MG63 (cell line): ENCODE measurements at regions not wholly inside any gene's neighbourhood (a gene's known extent, or its start where the extent isn't known, plus 50 kb on each side); places are given as distances from the start of the nearest gene placed in this dataset.

Experiments used
- DNase-seq: peaks from one replicate; pipeline ENCODE4 v3.0.0-alpha.2; 2020
- H3K27me3 ChIP-seq: fragments of 250-450 bp; sonication (Bioruptor Pico); 2 replicates; pipeline ENCODE4 v1.5.1; 2020; ENCODE audit warnings: mild to moderate bottlenecking, moderate library complexity
- H3K36me3 ChIP-seq: fragments of 250-450 bp; sonication (Bioruptor Pico); 2 replicates; pipeline ENCODE4 v1.5.1; 2020; ENCODE audit warnings: mild to moderate bottlenecking, moderate library complexity
- H3K4me3 ChIP-seq: fragments of 250-450 bp; sonication (Bioruptor Pico); 2 replicates; pipeline ENCODE4 v1.5.1; 2020; ENCODE audit warnings: mild to moderate bottlenecking, moderate library complexity
- H3K9me3 ChIP-seq: fragments of 250-450 bp; sonication (Bioruptor Pico); 2 replicates; pipeline ENCODE4 v1.5.1; 2020; ENCODE audit warnings: mild to moderate bottlenecking, moderate library complexity

- H3K36me3 ChIP-seq, result no peaks in the 10 kb centered on the region
- DNase-seq, result no peak
- H3K9me3 ChIP-seq, result no peaks in the 10 kb centered on the region
- no peak overlapping the region for H3K4me3 ChIP-seq
- H3K27me3 ChIP-seq, result no peaks in the 10 kb centered on the region
Measured at GRCh38 chr10:132995909-132996602, 53.7 kb upstream of the CFAP46 start.

GRCh38 chr10:132994811-132995210, 52.4 kb upstream of the CFAP46 start:
- H3K27me3 ChIP-seq, result no peaks in the 10 kb centered on the region
- H3K36me3 ChIP-seq, result no peaks in the 10 kb centered on the region
- no peak for DNase-seq
- no peak overlapping the region for H3K4me3 ChIP-seq
- no peaks in the 10 kb centered on the region for H3K9me3 ChIP-seq

GRCh38 chr10:132994185-132994796, 51.9 kb upstream of the CFAP46 start:
- H3K4me3 ChIP-seq, result no peak overlapping the region

GRCh38 chr10:132993271-132994184, 51.2 kb upstream of the CFAP46 start:
- H3K4me3 ChIP-seq, result no peak overlapping the region
- H3K9me3 ChIP-seq, result no peaks in the 10 kb centered on the region
- no peak for DNase-seq
- no peaks in the 10 kb centered on the region for H3K36me3 ChIP-seq
- H3K27me3 ChIP-seq, result no peaks in the 10 kb centered on the region

More at GRCh38 chr10:132994185-132994796, 51.9 kb upstream of the CFAP46 start:
- Histone ChIP-seq H3K9me3 (no peaks in the 10 kb centered on the region), H3K36me3 (no peaks in the 10 kb centered on the region), H3K27me3 (no peaks in the 10 kb centered on the region)
- DNase-seq, result no peak

GRCh38 chr10:132992433-132993215, 50.3 kb upstream of the CFAP46 start:
- H3K27me3 ChIP-seq, result no peaks in the 10 kb centered on the region
- H3K36me3 ChIP-seq, result no peaks in the 10 kb centered on the region
- no peak overlapping the region for H3K4me3 ChIP-seq
- DNase-seq, result no peak
- H3K9me3 ChIP-seq, result no peaks in the 10 kb centered on the region
